Activated CD8-positive, alpha-beta T cell treated with anti-CD3 and anti-CD28 coated beads for 36 hours (primary cell): ENCODE measurements at regions not wholly inside any gene's neighbourhood (a gene's known extent, or its start where the extent isn't known, plus 50 kb on each side); places are given as distances from the start of the nearest gene placed in this dataset.

Source experiments
- ATAC-seq: fragments of 200-7000 bp; cut with Tn5 transposase; one replicate; pipeline ENCODE4 v1.10.0; 2021; ENCODE audit warnings: mild to moderate bottlenecking, moderate library complexity
- CTCF ChIA-PET: fragments of 350-600 bp; sonication (Branson Sonifier 250); formaldehyde crosslinking; loops from one replicate; lab custom pipeline; 2021; ENCODE audit warnings: antibody characterized with exemption; lab: Charles Lee
- POLR2A ChIA-PET: fragments of 350-600 bp; sonication (Branson Sonifier 250); formaldehyde crosslinking; loops from one replicate; lab custom pipeline; 2021; ENCODE audit warnings: antibody characterized with exemption; lab: Charles Lee
- DNase-seq: peaks from one replicate; pipeline ENCODE4 v3.0.0-alpha.2; 2020
- H3K27ac Mint-ChIP-seq: one replicate; pipeline ENCODE4 v1.8.0; 2021; ENCODE audit warnings: mild to moderate bottlenecking, mixed read lengths
- H3K27me3 Mint-ChIP-seq: one replicate; pipeline ENCODE4 v1.8.0; 2021; ENCODE audit warnings: mixed read lengths
- H3K36me3 Mint-ChIP-seq: one replicate; pipeline ENCODE4 v1.8.0; 2021; ENCODE audit warnings: low read depth, mixed read lengths
- H3K4me1 Mint-ChIP-seq: one replicate; pipeline ENCODE4 v1.8.0; 2021; ENCODE audit warnings: low read depth, mixed read lengths
- H3K4me3 Mint-ChIP-seq: one replicate; pipeline ENCODE4 v1.8.0; 2021; ENCODE audit warnings: mild to moderate bottlenecking, moderate library complexity, mixed read lengths
- H3K9me3 Mint-ChIP-seq: one replicate; pipeline ENCODE4 v1.8.0; 2021; ENCODE audit warnings: mixed read lengths
- CTCF ChIP-seq: fragments of 200-600 bp; IDR thresholded peaks from one replicate; pipeline ENCODE4 v1.8.0; 2022; ENCODE audit warnings: antibody characterized with exemption, mild to moderate bottlenecking
- intact Hi-C: fragments of 100-400 bp; cut with micrococcal nuclease; formaldehyde crosslinking; loops from one replicate; pipeline ENCODE4 v1.10.0; 2022

GRCh38 chr22:25358421-25359170 lies 139.2 kb downstream of the CRYBB2 start:
- no peak overlapping the region for H3K27ac Mint-ChIP-seq
- ChIA-PET CTCF (interaction anchor here (1.1 kb wide), 1 partner anchor 89 kb away, joined by 4 read pairs; no protein-coding TSS in a partner anchor), POLR2A (no interaction called here)
- no peak overlapping the region for H3K4me3 Mint-ChIP-seq
- ATAC-seq (no peak), DNase-seq (no peak)
- peaks cover 31% of the 10 kb centered on the region for H3K36me3 Mint-ChIP-seq
- no peak for TF ChIP-seq CTCF
- no peaks in the 10 kb centered on the region for H3K27me3 Mint-ChIP-seq
- H3K4me1 Mint-ChIP-seq = no peaks in the 10 kb centered on the region
- H3K9me3 Mint-ChIP-seq = no peaks in the 10 kb centered on the region
- intact Hi-C loops = no loop called here

- no peak for DNase-seq
- intact Hi-C loops = no loop called here
- ChIA-PET POLR2A (no interaction called here), CTCF (interaction anchor here (1.1 kb wide), 1 partner anchor 413 kb away, joined by 4 read pairs; no protein-coding TSS in a partner anchor)
- Mint-ChIP-seq H3K9me3 (no peaks in the 10 kb centered on the region), H3K4me1 (no peaks in the 10 kb centered on the region), H3K27ac (no peak overlapping the region), H3K36me3 (peaks cover 20% of the 10 kb centered on the region), H3K27me3 (no peaks in the 10 kb centered on the region), H3K4me3 (no peak overlapping the region)
- no peak for TF ChIP-seq CTCF
- ATAC-seq = no peak
Observed at GRCh38 chr22:25359601-25360261, 140.3 kb downstream of the CRYBB2 start.

DNA sequence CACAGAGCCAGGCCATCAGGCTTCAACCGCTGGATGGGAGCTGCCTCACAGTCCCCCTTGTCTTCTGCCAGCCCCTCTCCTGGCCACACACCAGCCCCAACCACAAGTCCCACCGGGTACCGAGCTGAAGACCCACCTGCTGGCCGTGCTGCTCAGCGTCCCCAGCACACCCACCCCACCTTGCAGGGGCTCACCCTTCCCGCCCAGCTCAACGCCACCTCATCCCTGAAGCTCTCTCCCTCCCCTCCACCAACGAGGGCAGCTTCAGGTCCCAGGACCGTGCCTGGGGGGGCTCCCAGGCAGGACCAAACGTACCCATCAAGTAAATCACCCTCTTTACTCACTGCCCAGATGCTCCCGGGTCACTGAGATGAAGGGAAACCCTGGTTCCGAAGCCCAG lies 141.0 kb downstream of the CRYBB2 start:
- ChIA-PET CTCF (interaction anchor here (1.1 kb wide), 1 partner anchor 413 kb away, joined by 4 read pairs; no protein-coding TSS in a partner anchor), POLR2A (no interaction called here)
- intact Hi-C loops = no loop called here
- Mint-ChIP-seq H3K9me3 (no peaks in the 10 kb centered on the region), H3K36me3 (peaks cover 16% of the 10 kb centered on the region), H3K4me3 (no peak overlapping the region), H3K27ac (no peak overlapping the region), H3K4me1 (no peaks in the 10 kb centered on the region), H3K27me3 (no peaks in the 10 kb centered on the region)
- TF ChIP-seq CTCF = no peak
- DNase-seq = no peak
- no peak for ATAC-seq

DNA sequence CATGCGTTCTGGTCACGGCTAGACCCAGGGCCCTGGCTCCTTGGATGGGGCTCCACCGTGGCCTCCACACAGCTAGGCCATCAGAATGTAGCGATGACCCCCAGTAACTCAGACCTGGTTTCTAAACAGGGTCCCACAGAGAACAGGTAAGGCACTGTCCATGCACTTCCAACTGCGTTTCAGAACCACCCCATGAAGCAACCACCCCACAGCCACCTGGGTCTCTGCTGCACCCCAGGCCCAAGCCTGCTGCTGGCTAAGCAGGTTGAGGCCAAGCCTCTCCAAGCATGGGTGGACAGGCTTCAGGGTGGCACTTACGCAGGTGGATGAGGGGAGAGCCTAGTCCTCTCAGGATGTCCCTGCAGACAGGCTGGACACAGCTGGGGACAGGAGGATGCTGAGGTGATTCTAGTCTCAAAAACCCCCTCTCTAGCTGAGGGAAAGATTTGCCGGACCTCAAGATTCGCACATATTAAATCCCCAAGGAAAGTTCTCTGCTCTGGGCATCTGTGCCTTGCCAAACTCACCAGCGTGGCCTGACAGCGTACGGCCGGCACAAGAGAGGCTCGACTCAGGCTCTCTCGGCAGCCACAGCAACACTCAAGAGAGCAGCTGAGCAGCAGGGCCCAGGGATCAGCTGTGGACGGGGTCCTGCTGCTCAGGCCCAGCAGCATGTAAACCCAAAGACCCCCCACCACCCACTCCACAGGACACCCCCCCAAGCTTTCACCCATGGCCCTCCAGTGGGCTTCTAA lies 141.6 kb downstream of the CRYBB2 start:
- POLR2A ChIA-PET = no interaction called here
- DNase-seq (no peak), ATAC-seq (no peak)
- CTCF ChIA-PET = interaction anchor here (1.1 to 1.5 kb wide), 2 partner anchors 11 to 412 kb away, joined by 4 to 6 read pairs; no protein-coding TSS in a partner anchor
- no peak for TF ChIP-seq CTCF
- Mint-ChIP-seq H3K36me3 (peaks cover 10% of the 10 kb centered on the region), H3K27me3 (no peaks in the 10 kb centered on the region), H3K4me3 (no peak overlapping the region), H3K9me3 (no peaks in the 10 kb centered on the region), H3K4me1 (no peaks in the 10 kb centered on the region), H3K27ac (no peak overlapping the region)
- intact Hi-C loops = no loop called here
